HG03439 (cell line): ENCODE measurements at regions not wholly inside any gene's neighbourhood (a gene's known extent, or its start where the extent isn't known, plus 50 kb on each side); places are given as distances from the start of the nearest gene placed in this dataset.

Source experiments
- ATAC-seq: cut with Tn5 transposase; IDR thresholded peaks from one replicate; pipeline ENCODE4 v1.9.1; 2021; ENCODE audit warnings: mild to moderate bottlenecking, moderate library complexity; ENCODE audit not compliant: unreplicated experiment

- ATAC-seq = no peak
These were observed 161.1 kb upstream of the RRP15 start for GRCh38 chr1:218123968-218124367.

DNA sequence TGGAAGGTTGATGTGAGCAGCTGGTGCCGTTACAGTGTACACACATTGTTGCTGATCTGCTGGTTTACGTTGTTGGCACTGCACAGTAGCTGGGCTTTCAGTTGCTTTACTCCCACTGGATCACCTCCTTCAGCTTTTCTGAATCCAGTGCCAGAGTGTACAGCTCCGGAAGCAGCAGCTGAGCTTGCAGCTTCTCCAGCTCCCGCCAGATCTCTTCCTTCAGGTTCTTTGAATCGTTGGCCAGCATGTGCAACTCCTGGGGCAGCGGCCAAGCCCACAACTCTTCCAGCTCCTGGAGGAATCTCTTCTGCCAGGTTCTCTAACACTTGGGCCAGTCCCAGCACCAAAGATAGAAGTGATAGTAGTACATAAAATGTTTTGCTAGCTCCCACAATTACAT is 149.7 kb upstream of the RRP15 start:
- ATAC-seq = no peak

- ATAC-seq = no peak
These were observed 145.3 kb upstream of the RRP15 start for GRCh38 chr1:218139761-218140160.

DNA sequence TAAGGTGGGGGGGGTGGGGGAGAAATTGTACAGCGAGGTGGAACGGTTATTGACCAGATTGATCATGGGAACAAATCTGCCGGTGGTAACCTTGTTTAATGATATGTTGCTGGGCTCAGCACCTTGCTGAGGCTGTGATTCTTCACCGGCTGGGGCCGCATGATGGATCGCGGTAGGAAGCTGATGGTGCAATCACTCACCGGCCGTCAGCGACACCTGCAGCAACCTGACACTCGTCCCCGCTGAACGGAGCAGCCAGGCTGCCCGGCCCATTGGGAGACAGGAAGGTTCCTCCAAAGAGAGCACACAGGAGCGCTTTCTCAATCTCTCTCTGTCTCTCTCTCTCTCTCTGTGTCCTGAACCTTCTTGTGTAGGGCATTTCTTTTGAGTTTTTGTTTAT is 128.5 kb upstream of the RRP15 start:
- no peak for ATAC-seq

- ATAC-seq = no peak
These were observed 121.7 kb upstream of the RRP15 start for GRCh38 chr1:218163371-218163770.

- peak; percentile 52 for ATAC-seq
These were observed 120.8 kb upstream of the RRP15 start for GRCh38 chr1:218164111-218164929.

DNA sequence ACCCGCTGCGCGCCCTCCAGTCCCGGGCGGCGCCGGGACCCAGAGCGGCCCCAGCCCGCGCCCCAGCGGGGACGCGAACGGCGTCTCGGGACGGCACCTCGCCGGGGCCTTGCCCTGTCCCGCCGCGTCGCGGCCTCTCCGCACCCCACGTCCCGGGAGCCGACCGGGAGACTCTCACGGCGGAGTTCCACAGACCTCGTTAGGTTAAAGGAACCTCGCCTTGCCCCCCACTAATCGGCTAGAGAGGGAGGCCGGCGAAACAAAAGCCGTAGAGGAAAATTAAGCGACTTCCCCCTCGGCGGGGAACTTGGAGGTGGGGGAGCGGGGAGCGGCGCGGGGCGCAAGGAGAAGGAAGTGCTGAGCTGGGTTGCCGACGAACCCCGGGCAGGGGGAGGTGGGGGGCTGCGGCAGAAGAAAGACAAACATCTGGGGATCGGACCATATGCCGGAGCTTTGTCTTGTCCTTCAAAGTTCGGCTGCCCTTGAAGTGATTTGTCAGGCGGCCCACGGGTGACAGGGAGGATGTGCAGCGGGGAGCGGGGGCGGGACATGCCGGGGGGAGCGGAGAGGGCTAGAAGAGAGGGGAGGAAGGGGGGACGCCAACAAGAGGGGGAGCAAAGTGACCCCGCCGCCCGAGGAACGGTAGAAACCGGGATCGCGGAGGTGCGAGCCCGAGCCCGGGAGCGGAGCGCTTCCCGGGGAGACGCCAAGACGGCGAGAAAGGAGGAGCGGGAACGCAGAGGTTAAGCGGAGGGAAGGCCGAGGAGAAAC is 120.0 kb upstream of the RRP15 start:
- ATAC-seq = peak; percentile 43

- ATAC-seq = no peak
These were observed 119.4 kb upstream of the RRP15 start for GRCh38 chr1:218165701-218166114.

GRCh38 chr1:218166268-218166945 is 118.7 kb upstream of the RRP15 start:
- no peak for ATAC-seq

GRCh38 chr1:218171302-218171893 is 113.7 kb upstream of the RRP15 start:
- ATAC-seq = peak; percentile 56

- ATAC-seq = no peak
These were observed 102.6 kb upstream of the RRP15 start for GRCh38 chr1:218182455-218182854.

- no peak for ATAC-seq
These were observed 84.1 kb upstream of the RRP15 start for GRCh38 chr1:218200979-218201378.

DNA sequence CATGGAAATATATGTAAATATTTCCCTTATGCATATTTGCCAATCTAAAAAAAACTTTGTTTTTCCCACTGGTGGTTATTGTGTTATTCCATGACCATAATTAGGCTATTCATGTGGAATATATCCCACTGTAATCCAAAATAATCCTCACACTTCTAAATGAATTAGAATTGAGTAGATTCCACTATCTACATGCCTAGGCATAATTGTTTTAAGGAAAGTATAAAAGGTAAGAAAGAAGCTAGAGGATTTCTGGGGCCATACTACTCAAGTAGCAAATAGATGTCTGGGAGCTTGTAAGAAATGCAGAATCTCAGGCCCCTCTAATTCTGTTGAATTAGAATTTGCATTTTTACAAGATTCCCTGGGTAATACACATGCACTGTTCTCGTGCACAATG is 83.5 kb upstream of the RRP15 start:
- no peak for ATAC-seq

DNA sequence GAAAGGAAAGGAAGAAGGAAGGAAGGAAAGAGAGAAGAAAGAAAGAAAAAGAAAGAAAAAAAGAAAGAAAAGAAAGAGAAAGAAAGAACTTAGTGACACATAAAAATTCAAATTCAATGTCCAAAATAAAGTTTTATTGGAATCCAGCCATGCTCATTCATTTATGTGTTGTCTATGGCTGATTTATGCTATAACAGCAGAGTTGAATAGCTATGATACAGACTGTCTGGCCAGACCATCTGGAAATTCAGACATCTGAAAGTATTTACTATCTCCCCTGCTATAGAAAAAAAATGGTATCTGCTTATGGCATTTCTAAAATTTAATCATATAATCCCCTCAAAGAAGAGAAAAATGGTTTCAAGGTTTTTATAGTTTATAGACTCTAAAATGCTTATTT is 79.4 kb upstream of the RRP15 start:
- no peak for ATAC-seq

DNA sequence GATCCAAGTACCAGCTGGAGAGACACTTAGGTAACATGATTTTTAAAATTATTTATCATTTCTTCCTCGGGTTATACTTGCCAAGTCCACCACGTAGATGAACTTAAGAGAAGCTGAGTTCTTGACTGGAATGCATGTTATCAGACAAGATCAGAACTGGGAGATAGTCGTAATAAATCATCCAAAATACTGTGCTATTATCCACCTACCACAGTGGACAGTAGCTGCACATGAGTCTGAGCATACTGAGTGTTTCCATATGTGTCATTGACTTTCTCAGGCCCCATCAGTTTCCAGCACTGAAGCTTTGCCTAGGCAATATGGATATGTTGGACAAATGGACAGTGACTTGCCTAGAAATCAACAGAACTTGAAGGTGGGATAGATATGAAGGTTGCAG is 77.9 kb upstream of the RRP15 start:
- ATAC-seq = no peak

GRCh38 chr1:218209351-218209861 is 75.7 kb upstream of the RRP15 start:
- ATAC-seq = no peak

GRCh38 chr1:218211241-218211640 is 73.9 kb upstream of the RRP15 start:
- no peak for ATAC-seq

GRCh38 chr1:218217040-218217439 is 68.1 kb upstream of the RRP15 start:
- ATAC-seq = no peak

GRCh38 chr1:218219460-218219859 is 65.6 kb upstream of the RRP15 start:
- ATAC-seq = no peak

- ATAC-seq = no peak
These were observed 61.0 kb upstream of the RRP15 start for GRCh38 chr1:218224101-218224500.

- no peak for ATAC-seq
These were observed 59.1 kb upstream of the RRP15 start for GRCh38 chr1:218226005-218226404.
